OCI-LY3 (cell line): ENCODE measurements at regions not wholly inside any gene's neighbourhood (a gene's known extent, or its start where the extent isn't known, plus 50 kb on each side); places are given as distances from the start of the nearest gene placed in this dataset.

Experiments used
- H2AFZ ChIP-seq: fragments of 200-600, 300-600 bp; shearing (Covaris generic); 2 replicates; pipeline ENCODE4 v1.6.0; 2014; ENCODE audit warnings: antibody characterized with exemption, low read depth, low read length
- H3K27ac ChIP-seq: fragments of 200-600, 300-600 bp; sonication (generic); 2 replicates; pipeline ENCODE4 v1.5.1; 2014; ENCODE audit warnings: mild to moderate bottlenecking, low read length, moderate library complexity, mixed read lengths
- H3K27me3 ChIP-seq: fragments of 200-600, 300-600 bp; sonication (generic); 2 replicates; pipeline ENCODE4 v1.6.1; 2014; ENCODE audit warnings: low read depth, low read length, mixed read lengths
- H3K36me3 ChIP-seq: fragments of 200-600, 300-600 bp; sonication (generic); replicated peaks from 2 replicates; pipeline ENCODE3; 2014; ENCODE audit warnings: low read depth, low read length, mixed read lengths
- H3K4me1 ChIP-seq: fragments of 300-600, 200-600 bp; sonication (generic); 2 replicates; pipeline ENCODE4 v1.6.1; 2014; ENCODE audit warnings: low read length, mixed read lengths
- H3K4me2 ChIP-seq: fragments of 200-600, 300-600 bp; sonication (generic); 2 replicates; pipeline ENCODE4 v1.6.1; 2014; ENCODE audit warnings: low read length, mixed read lengths
- H3K4me3 ChIP-seq: fragments of 300-600, 200-600 bp; sonication (generic); 2 replicates; pipeline ENCODE4 v1.5.1; 2014; ENCODE audit warnings: antibody characterized with exemption, mild to moderate bottlenecking, low read length, moderate library complexity
- H3K79me2 ChIP-seq: fragments of 300-600, 200-600 bp; shearing (Covaris generic); 2 replicates; pipeline ENCODE4 v1.6.1; 2014; ENCODE audit warnings: mild to moderate bottlenecking, low read length, mixed read lengths
- H3K9ac ChIP-seq: fragments of 300-600, 200-600 bp; shearing (Covaris generic); 2 replicates; pipeline ENCODE4 v1.6.0; 2014; ENCODE audit warnings: mild to moderate bottlenecking, low read length, moderate library complexity
- H3K9me3 ChIP-seq: fragments of 200-600, 300-600 bp; shearing (Covaris generic); 2 replicates; pipeline ENCODE4 v1.6.1; 2014; ENCODE audit warnings: low read length, mixed read lengths; ENCODE audit not compliant: insufficient read depth
- H4K20me1 ChIP-seq: fragments of 200-600, 300-600 bp; sonication (generic); 2 replicates; pipeline ENCODE4 v1.6.1; 2016; ENCODE audit warnings: low read length, mixed read lengths; ENCODE audit not compliant: insufficient read depth
- CTCF ChIP-seq: fragments of 200-600, 300-600 bp; sonication (generic); IDR thresholded peaks from 2 replicates; pipeline ENCODE4 v1.5.1; 2014; ENCODE audit warnings: antibody characterized with exemption, low read length, low read depth
- EZH2phosphoT487 ChIP-seq: fragments of 200-600 bp; shearing (Covaris generic); IDR thresholded peaks from 2 replicates; pipeline ENCODE4 v1.6.1; 2018; ENCODE audit warnings: antibody characterized with exemption, mixed run types, low read depth

DNA sequence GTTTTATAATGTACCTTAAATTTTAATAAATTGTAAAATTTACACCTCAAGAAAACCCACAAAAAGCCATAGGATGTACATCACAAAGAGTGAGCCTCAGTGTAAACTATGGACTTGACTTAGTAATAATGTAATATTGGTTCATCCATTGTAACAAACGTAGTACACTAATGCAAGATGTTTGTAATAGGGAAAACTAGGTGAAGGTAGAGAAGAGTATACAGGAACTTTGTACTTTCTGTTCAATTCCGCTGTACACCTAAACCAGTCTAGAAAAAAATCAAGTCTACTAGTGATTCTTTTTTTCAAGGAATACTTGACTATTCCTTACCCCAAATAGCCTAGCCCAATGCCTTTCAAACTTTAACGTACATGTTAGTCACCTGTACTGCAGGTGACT, 222.3 kb upstream of the FGGY start:
- Histone ChIP-seq H3K27ac (no peak overlapping the region), H3K9me3 (no peaks in the 10 kb centered on the region), H4K20me1 (no peaks in the 10 kb centered on the region), H3K36me3 (no peaks in the 10 kb centered on the region), H3K4me1 (peaks cover 30% of the 10 kb centered on the region), H3K9ac (no peak overlapping the region), H3K27me3 (no peaks in the 10 kb centered on the region), H2AFZ (no peak overlapping the region), H3K4me2 (no peak overlapping the region), H3K79me2 (no peaks in the 10 kb centered on the region), H3K4me3 (no peak overlapping the region)
- no peak for TF ChIP-seq EZH2phosphoT487
- no peak for TF ChIP-seq CTCF

- Histone ChIP-seq H3K27ac (no peak overlapping the region), H3K27me3 (no peaks in the 10 kb centered on the region), H3K4me1 (peaks cover 30% of the 10 kb centered on the region), H2AFZ (no peak overlapping the region), H4K20me1 (no peaks in the 10 kb centered on the region), H3K9ac (no peak overlapping the region), H3K79me2 (no peaks in the 10 kb centered on the region), H3K4me2 (no peak overlapping the region), H3K9me3 (no peaks in the 10 kb centered on the region), H3K36me3 (no peaks in the 10 kb centered on the region), H3K4me3 (no peak overlapping the region)
- TF ChIP-seq EZH2phosphoT487: no peak
- no peak for TF ChIP-seq CTCF
Measured at GRCh38 chr1:59075021-59075420, 221.9 kb upstream of the FGGY start.

DNA sequence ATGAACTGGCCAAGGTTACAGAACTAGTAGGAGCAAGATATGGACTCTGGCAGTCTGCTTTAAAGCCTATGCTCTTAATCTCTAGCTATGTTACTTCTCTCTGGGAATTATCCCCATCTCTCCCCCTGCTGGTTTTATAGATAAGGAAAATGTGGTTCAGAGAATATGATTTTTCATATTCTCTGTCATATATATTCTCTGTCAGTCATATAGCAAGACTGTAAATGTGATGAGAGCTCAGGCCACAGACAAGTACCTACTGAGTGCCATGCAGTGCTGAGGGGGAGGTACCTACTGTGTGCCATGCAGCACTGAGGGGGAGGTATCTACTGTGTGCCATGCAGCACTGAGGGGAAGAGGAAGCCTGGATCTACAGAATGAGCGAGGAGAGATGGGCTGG, 220.3 kb upstream of the FGGY start:
- no peak overlapping the region for H2AFZ ChIP-seq
- 0 out of 2 replicates have a peak, but pooled peaks have one; percentile 6 for TF ChIP-seq CTCF
- TF ChIP-seq EZH2phosphoT487: no peak
- H3K27me3 ChIP-seq: no peaks in the 10 kb centered on the region
- H3K4me1 ChIP-seq: peaks cover 20% of the 10 kb centered on the region
- H3K4me3 ChIP-seq: no peak overlapping the region
- no peaks in the 10 kb centered on the region for H4K20me1 ChIP-seq
- H3K9ac ChIP-seq: no peak overlapping the region
- H3K79me2 ChIP-seq: no peaks in the 10 kb centered on the region
- H3K4me2 ChIP-seq: no peak overlapping the region
- H3K36me3 ChIP-seq: no peaks in the 10 kb centered on the region
- H3K9me3 ChIP-seq: no peaks in the 10 kb centered on the region
- no peak overlapping the region for H3K27ac ChIP-seq

DNA sequence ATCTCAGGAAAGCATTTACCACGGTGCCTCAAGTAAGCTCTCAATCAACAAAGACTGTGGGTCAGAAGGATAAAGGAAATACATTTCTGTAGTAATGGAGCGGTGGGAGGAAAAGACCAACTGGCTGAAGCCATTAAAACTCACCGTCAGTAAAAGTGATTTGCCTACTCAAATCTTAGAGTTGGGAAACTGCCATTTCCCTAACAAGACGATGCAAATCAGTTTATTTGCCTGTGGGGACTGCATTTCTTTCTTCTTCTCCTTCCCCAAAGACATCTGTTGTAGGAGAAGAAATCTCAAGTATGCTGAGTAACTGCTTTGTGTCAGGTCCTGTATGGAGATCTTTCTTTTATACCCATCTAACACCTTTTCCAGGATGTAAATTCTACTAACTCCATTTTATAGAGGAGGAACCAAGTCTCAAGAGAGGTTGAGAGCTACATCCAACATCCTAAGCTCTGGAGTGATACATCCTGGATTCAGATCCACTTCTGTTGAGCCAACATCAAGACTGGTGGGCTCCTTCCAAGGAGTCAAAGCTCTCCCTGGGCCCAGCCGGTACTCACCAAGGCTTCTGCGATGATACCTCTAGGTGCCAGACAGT, 219.3 kb upstream of the FGGY start:
- Histone ChIP-seq H4K20me1 (no peaks in the 10 kb centered on the region), H3K4me3 (no peak overlapping the region), H3K9ac (no peak overlapping the region), H3K27me3 (no peaks in the 10 kb centered on the region), H3K79me2 (no peaks in the 10 kb centered on the region), H3K4me2 (no peak overlapping the region), H3K27ac (no peak overlapping the region), H3K4me1 (peaks cover 11% of the 10 kb centered on the region), H2AFZ (no peak overlapping the region), H3K9me3 (no peaks in the 10 kb centered on the region), H3K36me3 (no peaks in the 10 kb centered on the region)
- TF ChIP-seq EZH2phosphoT487 (no peak), CTCF (no peak)
